OCI-LY3 (cell line): ENCODE measurements at regions not wholly inside any gene's neighbourhood (a gene's known extent, or its start where the extent isn't known, plus 50 kb on each side); places are given as distances from the start of the nearest gene placed in this dataset.

ENCODE experiments used
- H2AFZ ChIP-seq: fragments of 200-600, 300-600 bp; shearing (Covaris generic); 2 replicates; pipeline ENCODE4 v1.6.0; 2014; ENCODE audit warnings: antibody characterized with exemption, low read depth, low read length
- H3K27ac ChIP-seq: fragments of 200-600, 300-600 bp; sonication (generic); 2 replicates; pipeline ENCODE4 v1.5.1; 2014; ENCODE audit warnings: mild to moderate bottlenecking, low read length, moderate library complexity, mixed read lengths
- H3K27me3 ChIP-seq: fragments of 200-600, 300-600 bp; sonication (generic); 2 replicates; pipeline ENCODE4 v1.6.1; 2014; ENCODE audit warnings: low read depth, low read length, mixed read lengths
- H3K36me3 ChIP-seq: fragments of 200-600, 300-600 bp; sonication (generic); replicated peaks from 2 replicates; pipeline ENCODE3; 2014; ENCODE audit warnings: low read depth, low read length, mixed read lengths
- H3K4me1 ChIP-seq: fragments of 300-600, 200-600 bp; sonication (generic); 2 replicates; pipeline ENCODE4 v1.6.1; 2014; ENCODE audit warnings: low read length, mixed read lengths
- H3K4me2 ChIP-seq: fragments of 200-600, 300-600 bp; sonication (generic); 2 replicates; pipeline ENCODE4 v1.6.1; 2014; ENCODE audit warnings: low read length, mixed read lengths
- H3K4me3 ChIP-seq: fragments of 300-600, 200-600 bp; sonication (generic); 2 replicates; pipeline ENCODE4 v1.5.1; 2014; ENCODE audit warnings: antibody characterized with exemption, mild to moderate bottlenecking, low read length, moderate library complexity
- H3K79me2 ChIP-seq: fragments of 300-600, 200-600 bp; shearing (Covaris generic); 2 replicates; pipeline ENCODE4 v1.6.1; 2014; ENCODE audit warnings: mild to moderate bottlenecking, low read length, mixed read lengths
- H3K9ac ChIP-seq: fragments of 300-600, 200-600 bp; shearing (Covaris generic); 2 replicates; pipeline ENCODE4 v1.6.0; 2014; ENCODE audit warnings: mild to moderate bottlenecking, low read length, moderate library complexity
- H3K9me3 ChIP-seq: fragments of 200-600, 300-600 bp; shearing (Covaris generic); 2 replicates; pipeline ENCODE4 v1.6.1; 2014; ENCODE audit warnings: low read length, mixed read lengths; ENCODE audit not compliant: insufficient read depth
- H4K20me1 ChIP-seq: fragments of 200-600, 300-600 bp; sonication (generic); 2 replicates; pipeline ENCODE4 v1.6.1; 2016; ENCODE audit warnings: low read length, mixed read lengths; ENCODE audit not compliant: insufficient read depth
- EZH2phosphoT487 ChIP-seq: fragments of 200-600 bp; shearing (Covaris generic); IDR thresholded peaks from 2 replicates; pipeline ENCODE4 v1.6.1; 2018; ENCODE audit warnings: antibody characterized with exemption, mixed run types, low read depth
- TF ChIP-seq, protein P1 (sequence below): fragments of 200-600, 300-600 bp; sonication (generic); IDR thresholded peaks from 2 replicates; pipeline ENCODE4 v1.5.1; 2014; ENCODE audit warnings: antibody characterized with exemption, low read length, low read depth

DNA sequence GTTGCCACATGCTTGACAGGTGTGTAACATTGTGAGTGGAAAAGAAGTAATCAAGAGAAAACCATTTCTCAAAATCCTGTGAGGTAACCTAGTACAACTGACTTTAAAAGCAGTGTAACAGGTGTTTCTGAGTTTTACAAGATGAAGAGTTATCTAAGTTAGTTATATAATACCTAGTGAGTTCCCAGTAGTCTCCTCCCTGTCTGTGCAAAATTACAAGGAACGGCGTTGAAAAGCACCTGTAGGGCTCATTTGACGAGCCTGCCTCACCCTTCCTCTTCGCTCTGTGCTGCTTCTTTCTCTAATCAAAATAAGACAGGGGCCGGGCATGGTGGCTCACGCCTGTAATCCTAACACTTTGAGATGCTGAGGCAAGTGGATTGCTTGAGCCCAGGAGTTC, 132.9 kb upstream of the SLC30A5 start:
- H3K4me3 ChIP-seq, result no peak overlapping the region
- no peaks in the 10 kb centered on the region for H4K20me1 ChIP-seq
- H2AFZ ChIP-seq, result no peak overlapping the region
- no peaks in the 10 kb centered on the region for H3K4me1 ChIP-seq
- no peak overlapping the region for H3K27ac ChIP-seq
- no peak overlapping the region for H3K4me2 ChIP-seq
- H3K79me2 ChIP-seq, result no peaks in the 10 kb centered on the region
- H3K9me3 ChIP-seq, result no peaks in the 10 kb centered on the region
- no peak for TF ChIP-seq EZH2phosphoT487
- TF ChIP-seq, protein P1, sequence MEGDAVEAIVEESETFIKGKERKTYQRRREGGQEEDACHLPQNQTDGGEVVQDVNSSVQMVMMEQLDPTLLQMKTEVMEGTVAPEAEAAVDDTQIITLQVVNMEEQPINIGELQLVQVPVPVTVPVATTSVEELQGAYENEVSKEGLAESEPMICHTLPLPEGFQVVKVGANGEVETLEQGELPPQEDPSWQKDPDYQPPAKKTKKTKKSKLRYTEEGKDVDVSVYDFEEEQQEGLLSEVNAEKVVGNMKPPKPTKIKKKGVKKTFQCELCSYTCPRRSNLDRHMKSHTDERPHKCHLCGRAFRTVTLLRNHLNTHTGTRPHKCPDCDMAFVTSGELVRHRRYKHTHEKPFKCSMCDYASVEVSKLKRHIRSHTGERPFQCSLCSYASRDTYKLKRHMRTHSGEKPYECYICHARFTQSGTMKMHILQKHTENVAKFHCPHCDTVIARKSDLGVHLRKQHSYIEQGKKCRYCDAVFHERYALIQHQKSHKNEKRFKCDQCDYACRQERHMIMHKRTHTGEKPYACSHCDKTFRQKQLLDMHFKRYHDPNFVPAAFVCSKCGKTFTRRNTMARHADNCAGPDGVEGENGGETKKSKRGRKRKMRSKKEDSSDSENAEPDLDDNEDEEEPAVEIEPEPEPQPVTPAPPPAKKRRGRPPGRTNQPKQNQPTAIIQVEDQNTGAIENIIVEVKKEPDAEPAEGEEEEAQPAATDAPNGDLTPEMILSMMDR, result no peak
- H3K9ac ChIP-seq, result no peak overlapping the region
- H3K27me3 ChIP-seq, result no peaks in the 10 kb centered on the region
- no peaks in the 10 kb centered on the region for H3K36me3 ChIP-seq

DNA sequence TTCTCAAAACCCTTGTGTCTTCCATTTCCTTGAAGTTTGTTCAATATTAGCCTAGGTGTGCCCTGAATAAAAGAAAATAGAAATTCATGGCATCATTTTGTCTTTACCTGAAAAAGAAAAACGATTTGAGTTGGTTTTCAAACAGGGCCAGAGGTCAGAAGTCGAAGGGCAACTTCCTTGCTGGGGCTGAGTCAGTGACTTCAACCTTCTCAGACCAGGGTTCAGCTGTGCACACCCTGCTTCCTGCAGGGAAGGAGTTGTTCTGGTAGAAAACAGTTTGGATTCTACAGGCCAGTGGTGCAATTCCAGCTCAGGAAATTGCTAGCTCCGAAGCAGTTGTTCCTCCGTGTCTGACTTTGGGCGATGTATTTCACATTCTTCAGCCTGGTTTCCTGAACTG, 132.1 kb upstream of the SLC30A5 start:
- H3K36me3 ChIP-seq, result no peaks in the 10 kb centered on the region
- no peaks in the 10 kb centered on the region for H3K79me2 ChIP-seq
- no peak overlapping the region for H3K9ac ChIP-seq
- H3K27me3 ChIP-seq, result no peaks in the 10 kb centered on the region
- H3K27ac ChIP-seq, result no peak overlapping the region
- no peak overlapping the region for H2AFZ ChIP-seq
- no peak for TF ChIP-seq EZH2phosphoT487
- TF ChIP-seq, protein P1, result no peak
- no peak overlapping the region for H3K4me3 ChIP-seq
- H3K4me1 ChIP-seq, result no peaks in the 10 kb centered on the region
- H3K4me2 ChIP-seq, result no peak overlapping the region
- H3K9me3 ChIP-seq, result no peaks in the 10 kb centered on the region
- no peaks in the 10 kb centered on the region for H4K20me1 ChIP-seq

GRCh38 chr5:68962757-68963484, 130.9 kb upstream of the SLC30A5 start:
- TF ChIP-seq EZH2phosphoT487, result no peak
- TF ChIP-seq, protein P1, result peak; percentile 43
- Histone ChIP-seq H4K20me1 (no peaks in the 10 kb centered on the region), H3K27ac (no peak overlapping the region), H3K9ac (no peak overlapping the region), H3K79me2 (no peaks in the 10 kb centered on the region), H3K9me3 (no peaks in the 10 kb centered on the region), H3K4me1 (no peaks in the 10 kb centered on the region), H3K4me3 (no peak overlapping the region), H3K36me3 (no peaks in the 10 kb centered on the region), H3K4me2 (no peak overlapping the region), H3K27me3 (no peaks in the 10 kb centered on the region), H2AFZ (no peak overlapping the region)

- Histone ChIP-seq H3K27ac (no peak overlapping the region), H2AFZ (no peak overlapping the region), H3K4me2 (no peak overlapping the region), H3K36me3 (no peaks in the 10 kb centered on the region), H4K20me1 (no peaks in the 10 kb centered on the region), H3K9me3 (no peaks in the 10 kb centered on the region), H3K4me1 (no peaks in the 10 kb centered on the region), H3K4me3 (no peak overlapping the region), H3K27me3 (no peaks in the 10 kb centered on the region), H3K79me2 (no peaks in the 10 kb centered on the region), H3K9ac (no peak overlapping the region)
- TF ChIP-seq, protein P1, result no peak
- TF ChIP-seq EZH2phosphoT487, result no peak
Measured at GRCh38 chr5:68964679-68965078, 129.1 kb upstream of the SLC30A5 start.
